Smooth muscle cell (in vitro differentiated cells): ENCODE measurements at regions not wholly inside any gene's neighbourhood (a gene's known extent, or its start where the extent isn't known, plus 50 kb on each side); places are given as distances from the start of the nearest gene placed in this dataset.

Source experiments
- DNase-seq: peaks from one replicate; lab custom pipeline; 2025; ENCODE audit not compliant: unreplicated experiment; lab: John Stamatoyannopoulos, UW
- H2AFZ ChIP-seq: fragments of 200-600 bp; sonication (generic); 2 replicates; pipeline ENCODE4 v1.6.0; 2016; ENCODE audit warnings: antibody characterized with exemption, low read depth, mild to moderate bottlenecking
- H3F3A ChIP-seq: fragments of 200-600 bp; sonication (generic); 2 replicates; pipeline ENCODE4 v1.6.0; 2017; ENCODE audit warnings: antibody characterized with exemption, low read depth
- H3K27ac ChIP-seq: fragments of 200-600 bp; sonication (generic); 2 replicates; pipeline ENCODE4 v1.5.1; 2016; ENCODE audit warnings: low read depth, mild to moderate bottlenecking
- H3K27me3 ChIP-seq: fragments of 200-600 bp; sonication (generic); 2 replicates; pipeline ENCODE4 v1.6.1; 2016; ENCODE audit warnings: low read depth, mild to moderate bottlenecking
- H3K36me3 ChIP-seq: fragments of 200-600 bp; sonication (generic); 2 replicates; pipeline ENCODE4 v1.5.1; 2016; ENCODE audit warnings: low read depth
- H3K4me1 ChIP-seq: fragments of 200-600 bp; sonication (generic); 2 replicates; pipeline ENCODE4 v1.5.1; 2016; ENCODE audit warnings: low read depth
- H3K4me2 ChIP-seq: fragments of 200-600 bp; sonication (generic); 2 replicates; pipeline ENCODE4 v1.6.0; 2016; ENCODE audit warnings: mild to moderate bottlenecking
- H3K4me3 ChIP-seq: fragments of 200-600 bp; sonication (generic); 2 replicates; pipeline ENCODE4 v1.5.1; 2016; ENCODE audit warnings: mild to moderate bottlenecking
- H3K79me2 ChIP-seq: fragments of 200-600 bp; sonication (generic); 2 replicates; pipeline ENCODE4 v1.6.0; 2016; ENCODE audit warnings: low read depth, mild to moderate bottlenecking
- H3K9ac ChIP-seq: fragments of 200-600 bp; sonication (generic); 2 replicates; pipeline ENCODE4 v1.6.0; 2016; ENCODE audit warnings: low read depth
- H3K9me3 ChIP-seq: fragments of 200-600 bp; sonication (generic); replicated peaks from 2 replicates; pipeline ENCODE4 v1.5.1; 2016; ENCODE audit warnings: low read depth
- H4K20me1 ChIP-seq: fragments of 200-600 bp; sonication (generic); 2 replicates; pipeline ENCODE4 v1.6.0; 2016; ENCODE audit warnings: low read depth
- CTCF ChIP-seq: fragments of 200-600 bp; sonication (generic); IDR thresholded peaks from 2 replicates; pipeline ENCODE4 v1.5.1; 2017; ENCODE audit warnings: borderline replicate concordance, mild to moderate bottlenecking, antibody characterized with exemption; ENCODE audit not compliant: insufficient read depth, poor library complexity, severe bottlenecking
- WGBS: methylation state at CpG from one replicate; pipeline ENCODE4 v1.1.7; 2016; ENCODE audit warnings: low lambda C conversion rate; 5-methylcytosine and 5-hydroxymethylcytosine counted together

- Histone ChIP-seq H3K4me2 (no peak overlapping the region), H3K27ac (no peak overlapping the region), H3K9ac (no peak overlapping the region), H3K36me3 (no peaks in the 10 kb centered on the region), H3K27me3 (no peaks in the 10 kb centered on the region), H3K4me1 (no peaks in the 10 kb centered on the region), H3K79me2 (no peaks in the 10 kb centered on the region), H4K20me1 (no peaks in the 10 kb centered on the region), H2AFZ (no peak overlapping the region), H3F3A (no peaks in the 10 kb centered on the region), H3K4me3 (no peak overlapping the region), H3K9me3 (no peaks in the 10 kb centered on the region)
- DNase-seq: no peak
- no peak for TF ChIP-seq CTCF
- 77% methylated on average over 11 of the region's 11 CpGs for WGBS
These were observed 276.5 kb upstream of the FOXQ1 start for GRCh38 chr6:1035401-1035800.

- H3K9me3 ChIP-seq: no peaks in the 10 kb centered on the region
- no peak overlapping the region for H3K27ac ChIP-seq
- H3K4me3 ChIP-seq: no peak overlapping the region
- no peak overlapping the region for H3K4me2 ChIP-seq
- H4K20me1 ChIP-seq: no peaks in the 10 kb centered on the region
- no peaks in the 10 kb centered on the region for H3K4me1 ChIP-seq
- no peak for TF ChIP-seq CTCF
- H3K27me3 ChIP-seq: no peaks in the 10 kb centered on the region
- H3K9ac ChIP-seq: no peak overlapping the region
- WGBS: 89% methylated on average over 2 of the region's 2 CpGs
- no peaks in the 10 kb centered on the region for H3K36me3 ChIP-seq
- no peak for DNase-seq
- H3K79me2 ChIP-seq: no peaks in the 10 kb centered on the region
- no peak overlapping the region for H2AFZ ChIP-seq
- no peaks in the 10 kb centered on the region for H3F3A ChIP-seq
These were observed 280.2 kb upstream of the FOXQ1 start for GRCh38 chr6:1031720-1032119.

- Histone ChIP-seq H3K79me2 (no peaks in the 10 kb centered on the region), H3K27me3 (no peaks in the 10 kb centered on the region), H3K9me3 (no peaks in the 10 kb centered on the region), H3K36me3 (no peaks in the 10 kb centered on the region), H3F3A (no peaks in the 10 kb centered on the region), H2AFZ (no peak overlapping the region), H3K27ac (no peak overlapping the region), H3K4me2 (no peak overlapping the region), H3K9ac (no peak overlapping the region), H4K20me1 (no peaks in the 10 kb centered on the region), H3K4me1 (no peaks in the 10 kb centered on the region), H3K4me3 (no peak overlapping the region)
- no peak for TF ChIP-seq CTCF
- no peak for DNase-seq
- 80% methylated on average over 5 of the region's 5 CpGs for WGBS
These were observed 282.8 kb upstream of the FOXQ1 start for GRCh38 chr6:1029141-1029540.

GRCh38 chr6:1028723-1029122, 283.2 kb upstream of the FOXQ1 start:
- Histone ChIP-seq H3K27me3 (no peaks in the 10 kb centered on the region), H3K9me3 (no peaks in the 10 kb centered on the region), H3K4me2 (no peak overlapping the region), H4K20me1 (no peaks in the 10 kb centered on the region), H3K4me1 (no peaks in the 10 kb centered on the region), H3F3A (no peaks in the 10 kb centered on the region), H2AFZ (no peak overlapping the region), H3K79me2 (no peaks in the 10 kb centered on the region), H3K4me3 (no peak overlapping the region), H3K36me3 (no peaks in the 10 kb centered on the region), H3K27ac (no peak overlapping the region), H3K9ac (no peak overlapping the region)
- DNase-seq: no peak
- TF ChIP-seq CTCF: no peak
- WGBS: 92% methylated on average over 8 of the region's 8 CpGs
